ENCODE measurements at regions not wholly inside any gene's neighbourhood (a gene's known extent, or its start where the extent isn't known, plus 50 kb on each side); places are given as distances from the start of the nearest gene placed in this dataset.

GRCh38 chr3:104291878-104292277 is 1074.8 kb upstream of the ALCAM start (continued):
- TF ChIP-seq, protein P1, sequence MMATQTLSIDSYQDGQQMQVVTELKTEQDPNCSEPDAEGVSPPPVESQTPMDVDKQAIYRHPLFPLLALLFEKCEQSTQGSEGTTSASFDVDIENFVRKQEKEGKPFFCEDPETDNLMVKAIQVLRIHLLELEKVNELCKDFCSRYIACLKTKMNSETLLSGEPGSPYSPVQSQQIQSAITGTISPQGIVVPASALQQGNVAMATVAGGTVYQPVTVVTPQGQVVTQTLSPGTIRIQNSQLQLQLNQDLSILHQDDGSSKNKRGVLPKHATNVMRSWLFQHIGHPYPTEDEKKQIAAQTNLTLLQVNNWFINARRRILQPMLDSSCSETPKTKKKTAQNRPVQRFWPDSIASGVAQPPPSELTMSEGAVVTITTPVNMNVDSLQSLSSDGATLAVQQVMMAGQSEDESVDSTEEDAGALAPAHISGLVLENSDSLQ (IDR thresholded peaks at IDR 0.05), result no peak
- TF ChIP-seq ASH2L (IDR thresholded peaks at IDR 0.05; ENCODE audit: borderline replicate concordance, low read depth) (no peak), DPF2 (IDR thresholded peaks at IDR 0.05) (no peak)
- TF ChIP-seq, protein P2, sequence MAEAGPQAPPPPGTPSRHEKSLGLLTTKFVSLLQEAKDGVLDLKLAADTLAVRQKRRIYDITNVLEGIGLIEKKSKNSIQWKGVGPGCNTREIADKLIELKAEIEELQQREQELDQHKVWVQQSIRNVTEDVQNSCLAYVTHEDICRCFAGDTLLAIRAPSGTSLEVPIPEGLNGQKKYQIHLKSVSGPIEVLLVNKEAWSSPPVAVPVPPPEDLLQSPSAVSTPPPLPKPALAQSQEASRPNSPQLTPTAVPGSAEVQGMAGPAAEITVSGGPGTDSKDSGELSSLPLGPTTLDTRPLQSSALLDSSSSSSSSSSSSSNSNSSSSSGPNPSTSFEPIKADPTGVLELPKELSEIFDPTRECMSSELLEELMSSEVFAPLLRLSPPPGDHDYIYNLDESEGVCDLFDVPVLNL (IDR thresholded peaks at IDR 0.05; ENCODE audit: low read depth, low read length), result no peak

DNA sequence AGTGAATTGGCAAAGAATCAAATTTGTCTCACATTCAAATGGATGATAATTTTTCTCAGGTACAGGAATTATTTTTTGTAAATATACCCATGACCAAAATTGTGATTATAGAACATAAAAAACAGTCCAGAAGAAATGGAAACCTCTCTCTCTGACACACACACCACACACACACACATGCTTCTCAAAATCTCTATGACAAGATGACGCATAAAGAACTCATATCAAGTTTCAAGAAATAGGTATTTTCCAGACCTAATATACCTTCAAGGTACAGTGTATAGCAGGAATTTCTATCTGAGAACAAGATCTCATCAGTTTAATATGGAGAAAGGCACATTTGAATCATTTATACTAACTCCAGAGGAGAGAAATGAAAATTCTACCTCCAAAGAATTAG is 1069.1 kb upstream of the ALCAM start:
- 100% methylated on average over 1 of the region's 1 CpG for WGBS (ENCODE audit: insufficient coverage, insufficient replicate concordance, low lambda C conversion rate, missing lambda C conversion rate)
- Histone ChIP-seq H3K27ac (ENCODE audit: control insufficient read depth, insufficient read depth) (no peak overlapping the region), H3K4me1 (ENCODE audit: control insufficient read depth, insufficient read depth, low read length) (no peaks in the 10 kb centered on the region), H3K9me3 (replicated peaks; ENCODE audit: control insufficient read depth, insufficient read depth, low read length) (no peaks in the 10 kb centered on the region), H2AFZ (ENCODE audit: control insufficient read depth, low read depth, low read length) (no peak overlapping the region), H3K79me2 (ENCODE audit: control insufficient read depth, insufficient read depth, low read length) (no peaks in the 10 kb centered on the region), H3K4me3 (no peak overlapping the region), H3K4me2 (ENCODE audit: control insufficient read depth, insufficient read depth) (no peak overlapping the region), H4K20me1 (ENCODE audit: control insufficient read depth, insufficient read depth) (no peaks in the 10 kb centered on the region), H3K36me3 (ENCODE audit: control insufficient read depth in 2 of 2, insufficient read depth in 2 of 2, low read length in 1 of 2) (no peaks in the 10 kb centered on the region), H3K27me3 (replicated peaks in 1 of 2; ENCODE audit: control insufficient read depth in 2 of 2, insufficient read depth in 2 of 2, low read length in 1 of 2) (no peaks in the 10 kb centered on the region), H3K9ac (ENCODE audit: control insufficient read depth, insufficient read depth, low read length) (no peak overlapping the region)
- BruUV-seq (replicated peaks), result no TSS peak
- ChIA-PET RAD21 (ENCODE audit: unreplicated experiment) (no interaction called here), CTCF (no interaction called here), POLR2A (no interaction called here), SMC1A (ENCODE audit: uncharacterized antibody, unreplicated experiment) (no interaction called here)
- FAIRE-seq (no peak), ATAC-seq (no peak), DNase-seq (ENCODE audit: low read depth, low spot score) (no peak)
- in situ Hi-C loops (cut with MboI) (loop anchor here (25.0 kb wide), 1 partner anchor 1215 kb away; no protein-coding TSS in a partner anchor), intact Hi-C loops (cut with micrococcal nuclease; ENCODE audit: unreplicated experiment) (no loop called here)
- TF ChIP-seq KAT2A (conservative IDR thresholded peaks at IDR 0.05; ENCODE audit: control insufficient read depth, low read depth, low read length) (no peak), MEF2B (IDR thresholded peaks at IDR 0.05; ENCODE audit: partially characterized antibody, poor library complexity, severe bottlenecking) (no peak), RAD21 (IDR thresholded peaks at IDR 0.05; ENCODE audit: insufficient read depth, low read depth, low read length) (no peak), RBBP5 (conservative IDR thresholded peaks at IDR 0.05) (no peak), TAF1 (IDR thresholded peaks at IDR 0.05; ENCODE audit: borderline replicate concordance, low read depth, low read length) (no peak), ATF7 (IDR thresholded peaks at IDR 0.05; ENCODE audit: low read depth) (no peak)
- TF ChIP-seq, protein P3, sequence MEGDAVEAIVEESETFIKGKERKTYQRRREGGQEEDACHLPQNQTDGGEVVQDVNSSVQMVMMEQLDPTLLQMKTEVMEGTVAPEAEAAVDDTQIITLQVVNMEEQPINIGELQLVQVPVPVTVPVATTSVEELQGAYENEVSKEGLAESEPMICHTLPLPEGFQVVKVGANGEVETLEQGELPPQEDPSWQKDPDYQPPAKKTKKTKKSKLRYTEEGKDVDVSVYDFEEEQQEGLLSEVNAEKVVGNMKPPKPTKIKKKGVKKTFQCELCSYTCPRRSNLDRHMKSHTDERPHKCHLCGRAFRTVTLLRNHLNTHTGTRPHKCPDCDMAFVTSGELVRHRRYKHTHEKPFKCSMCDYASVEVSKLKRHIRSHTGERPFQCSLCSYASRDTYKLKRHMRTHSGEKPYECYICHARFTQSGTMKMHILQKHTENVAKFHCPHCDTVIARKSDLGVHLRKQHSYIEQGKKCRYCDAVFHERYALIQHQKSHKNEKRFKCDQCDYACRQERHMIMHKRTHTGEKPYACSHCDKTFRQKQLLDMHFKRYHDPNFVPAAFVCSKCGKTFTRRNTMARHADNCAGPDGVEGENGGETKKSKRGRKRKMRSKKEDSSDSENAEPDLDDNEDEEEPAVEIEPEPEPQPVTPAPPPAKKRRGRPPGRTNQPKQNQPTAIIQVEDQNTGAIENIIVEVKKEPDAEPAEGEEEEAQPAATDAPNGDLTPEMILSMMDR (IDR thresholded peaks at IDR 0.05 in 2 of 3, conservative IDR thresholded peaks at IDR 0.05 in 1 of 3; ENCODE audit: control insufficient read depth in 2 of 3, extremely low read depth in 1 of 3, insufficient read depth in 1 of 3, low read depth in 3 of 3, low read length in 3 of 3), result no peak
- TF ChIP-seq, protein P4, sequence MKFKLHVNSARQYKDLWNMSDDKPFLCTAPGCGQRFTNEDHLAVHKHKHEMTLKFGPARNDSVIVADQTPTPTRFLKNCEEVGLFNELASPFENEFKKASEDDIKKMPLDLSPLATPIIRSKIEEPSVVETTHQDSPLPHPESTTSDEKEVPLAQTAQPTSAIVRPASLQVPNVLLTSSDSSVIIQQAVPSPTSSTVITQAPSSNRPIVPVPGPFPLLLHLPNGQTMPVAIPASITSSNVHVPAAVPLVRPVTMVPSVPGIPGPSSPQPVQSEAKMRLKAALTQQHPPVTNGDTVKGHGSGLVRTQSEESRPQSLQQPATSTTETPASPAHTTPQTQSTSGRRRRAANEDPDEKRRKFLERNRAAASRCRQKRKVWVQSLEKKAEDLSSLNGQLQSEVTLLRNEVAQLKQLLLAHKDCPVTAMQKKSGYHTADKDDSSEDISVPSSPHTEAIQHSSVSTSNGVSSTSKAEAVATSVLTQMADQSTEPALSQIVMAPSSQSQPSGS (IDR thresholded peaks at IDR 0.05; ENCODE audit: low read length), result no peak
- TF ChIP-seq, protein P5, sequence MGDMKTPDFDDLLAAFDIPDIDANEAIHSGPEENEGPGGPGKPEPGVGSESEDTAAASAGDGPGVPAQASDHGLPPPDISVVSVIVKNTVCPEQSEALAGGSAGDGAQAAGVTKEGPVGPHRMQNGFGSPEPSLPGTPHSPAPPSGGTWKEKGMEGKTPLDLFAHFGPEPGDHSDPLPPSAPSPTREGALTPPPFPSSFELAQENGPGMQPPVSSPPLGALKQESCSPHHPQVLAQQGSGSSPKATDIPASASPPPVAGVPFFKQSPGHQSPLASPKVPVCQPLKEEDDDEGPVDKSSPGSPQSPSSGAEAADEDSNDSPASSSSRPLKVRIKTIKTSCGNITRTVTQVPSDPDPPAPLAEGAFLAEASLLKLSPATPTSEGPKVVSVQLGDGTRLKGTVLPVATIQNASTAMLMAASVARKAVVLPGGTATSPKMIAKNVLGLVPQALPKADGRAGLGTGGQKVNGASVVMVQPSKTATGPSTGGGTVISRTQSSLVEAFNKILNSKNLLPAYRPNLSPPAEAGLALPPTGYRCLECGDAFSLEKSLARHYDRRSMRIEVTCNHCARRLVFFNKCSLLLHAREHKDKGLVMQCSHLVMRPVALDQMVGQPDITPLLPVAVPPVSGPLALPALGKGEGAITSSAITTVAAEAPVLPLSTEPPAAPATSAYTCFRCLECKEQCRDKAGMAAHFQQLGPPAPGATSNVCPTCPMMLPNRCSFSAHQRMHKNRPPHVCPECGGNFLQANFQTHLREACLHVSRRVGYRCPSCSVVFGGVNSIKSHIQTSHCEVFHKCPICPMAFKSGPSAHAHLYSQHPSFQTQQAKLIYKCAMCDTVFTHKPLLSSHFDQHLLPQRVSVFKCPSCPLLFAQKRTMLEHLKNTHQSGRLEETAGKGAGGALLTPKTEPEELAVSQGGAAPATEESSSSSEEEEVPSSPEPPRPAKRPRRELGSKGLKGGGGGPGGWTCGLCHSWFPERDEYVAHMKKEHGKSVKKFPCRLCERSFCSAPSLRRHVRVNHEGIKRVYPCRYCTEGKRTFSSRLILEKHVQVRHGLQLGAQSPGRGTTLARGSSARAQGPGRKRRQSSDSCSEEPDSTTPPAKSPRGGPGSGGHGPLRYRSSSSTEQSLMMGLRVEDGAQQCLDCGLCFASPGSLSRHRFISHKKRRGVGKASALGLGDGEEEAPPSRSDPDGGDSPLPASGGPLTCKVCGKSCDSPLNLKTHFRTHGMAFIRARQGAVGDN (IDR thresholded peaks at IDR 0.05), result no peak
